ENCODE measurements at regions not wholly inside any gene's neighbourhood (a gene's known extent, or its start where the extent isn't known, plus 50 kb on each side); places are given as distances from the start of the nearest gene placed in this dataset.

DNA sequence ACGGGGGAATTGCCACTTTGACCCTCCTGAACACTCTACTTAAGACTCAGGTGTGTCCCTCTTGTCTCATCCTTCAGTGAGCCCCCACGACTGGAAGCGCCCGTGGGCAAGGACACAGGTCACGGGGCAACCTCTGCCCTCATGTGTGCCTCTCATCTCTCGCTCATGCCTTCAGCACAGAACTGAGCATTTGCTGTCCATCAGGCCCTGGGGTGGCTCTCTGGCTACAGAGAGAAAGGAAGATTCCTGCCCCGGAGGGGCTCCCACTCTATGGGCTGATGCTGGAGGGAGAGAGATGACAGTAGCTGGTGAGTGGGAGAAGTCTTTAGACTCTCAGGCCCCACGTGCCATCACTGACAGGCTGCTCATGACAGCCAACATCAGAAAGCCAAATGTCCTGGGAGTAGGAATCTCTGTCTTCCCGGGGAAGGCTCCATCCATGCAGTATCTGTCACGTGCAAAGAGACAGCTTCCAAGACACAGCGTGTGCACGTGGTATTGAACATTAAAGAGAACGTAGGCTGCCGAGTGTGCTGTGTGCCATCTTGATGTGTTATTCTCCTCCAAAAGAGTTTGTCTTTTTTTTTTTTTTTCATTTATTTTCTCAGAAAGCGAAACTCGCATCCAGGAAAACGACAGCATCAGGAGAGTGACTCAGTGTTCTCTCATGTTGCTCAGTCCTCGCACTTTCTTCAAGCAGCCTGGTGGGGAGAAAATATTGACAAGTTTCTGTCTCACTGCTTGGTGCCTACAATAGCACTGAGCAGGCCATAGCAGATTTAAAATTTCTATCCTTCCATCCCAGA is 190.5 kb downstream of the GAS1 start:
- DNase-seq = no peak

DNA sequence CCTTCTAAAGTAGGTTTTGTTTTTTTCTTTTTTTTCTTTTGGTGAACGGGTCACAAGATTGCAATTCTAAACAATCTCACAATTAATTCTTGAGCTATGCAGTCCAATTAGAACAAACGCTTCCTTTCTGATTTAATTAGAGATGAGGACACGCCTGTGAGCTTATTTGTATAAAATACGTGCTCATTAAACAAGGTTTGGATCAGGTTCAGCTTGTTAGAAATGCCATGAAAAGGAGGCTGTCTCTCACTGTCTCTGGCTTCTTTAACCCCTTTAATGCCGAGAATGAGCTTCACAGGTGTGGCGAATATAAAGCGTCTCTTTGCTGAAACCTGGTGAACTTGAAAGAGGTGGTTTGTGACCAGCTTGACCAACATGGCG is 191.8 kb downstream of the GAS1 start:
- no peak for DNase-seq

DNA sequence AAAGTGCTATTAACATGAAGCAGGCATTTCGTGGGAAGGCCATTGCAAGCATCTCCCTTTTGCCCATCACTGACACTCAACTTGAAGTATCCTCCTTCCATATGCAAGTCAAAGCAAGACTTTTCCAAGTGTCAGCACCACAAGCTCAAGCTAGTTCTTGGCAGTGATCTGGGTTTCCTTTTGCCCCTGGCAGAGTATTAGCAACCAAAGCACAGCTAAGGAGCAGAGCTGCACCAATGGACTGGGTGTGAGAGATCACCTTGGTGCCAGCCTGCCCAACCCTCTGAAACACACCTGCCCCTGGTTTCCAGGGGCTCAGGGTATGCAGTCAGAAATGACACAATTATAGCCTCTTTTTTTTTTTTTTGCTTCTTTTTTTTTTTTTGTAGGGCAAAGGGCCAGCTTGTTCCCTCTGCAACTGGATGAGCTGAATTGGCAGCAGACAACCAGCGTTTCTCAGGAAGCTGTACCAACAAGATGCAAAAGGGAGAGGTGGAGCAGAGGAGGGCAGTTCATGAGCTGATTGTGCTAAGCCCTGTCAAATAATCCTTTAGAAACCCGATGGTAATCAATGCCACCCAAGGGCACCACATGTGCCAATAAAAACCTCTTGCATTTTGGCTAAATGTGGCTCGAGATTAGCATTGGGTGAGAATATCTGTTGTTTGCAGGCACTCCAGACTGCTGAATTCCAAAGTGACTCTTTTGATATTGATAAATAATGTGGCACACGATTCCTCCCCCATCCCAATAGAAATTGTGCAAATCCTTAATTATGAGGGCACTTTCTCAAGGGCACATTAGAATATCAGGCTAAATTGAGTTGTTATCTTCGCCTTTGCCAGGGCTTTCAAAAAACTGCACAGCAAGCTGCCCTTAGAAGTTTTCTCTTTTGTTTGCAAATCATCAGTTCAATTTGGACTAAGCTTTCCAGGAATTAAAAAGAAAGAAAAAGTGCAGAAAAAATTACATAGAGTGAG is 192.4 kb downstream of the GAS1 start:
- DNase-seq = no peak

DNA sequence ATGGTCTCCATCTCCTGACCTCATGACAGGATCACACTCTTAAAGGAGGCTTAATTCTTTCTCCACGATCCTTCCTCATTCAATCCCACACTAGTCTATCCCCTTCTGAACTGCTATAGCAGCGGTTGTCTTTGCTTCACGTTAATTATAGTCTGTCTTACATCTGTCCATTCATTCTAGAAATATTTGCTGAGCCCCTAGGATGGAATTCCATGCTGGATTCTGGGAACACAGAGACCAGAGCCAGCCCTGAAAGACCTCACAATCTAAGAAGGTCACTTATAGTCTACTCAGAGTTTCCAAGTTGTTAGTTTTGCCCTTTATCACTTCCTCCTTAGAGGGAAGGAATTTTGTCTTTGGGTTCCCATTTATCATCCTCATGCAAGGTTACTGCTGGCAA is 193.5 kb downstream of the GAS1 start:
- DNase-seq = no peak

DNA sequence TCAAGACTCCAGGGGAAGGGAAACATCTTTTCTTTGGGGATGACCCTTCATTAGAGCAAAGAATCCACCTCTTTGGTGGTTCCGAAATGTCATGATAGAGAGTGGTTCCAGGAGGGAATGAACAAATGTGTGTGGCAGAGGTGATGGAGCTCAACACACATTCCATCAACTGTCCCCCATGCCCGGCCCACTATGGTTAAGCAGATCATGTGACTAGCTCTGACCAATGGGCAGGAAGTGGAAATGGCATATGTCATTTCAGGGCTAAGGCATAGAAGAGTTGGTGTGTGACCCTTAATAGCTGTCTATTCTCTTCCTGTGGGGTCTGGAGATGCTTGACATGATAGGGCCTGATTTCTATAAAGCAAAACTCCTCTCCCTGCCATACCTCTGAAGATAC is 194.6 kb downstream of the GAS1 start:
- no peak for DNase-seq

DNA sequence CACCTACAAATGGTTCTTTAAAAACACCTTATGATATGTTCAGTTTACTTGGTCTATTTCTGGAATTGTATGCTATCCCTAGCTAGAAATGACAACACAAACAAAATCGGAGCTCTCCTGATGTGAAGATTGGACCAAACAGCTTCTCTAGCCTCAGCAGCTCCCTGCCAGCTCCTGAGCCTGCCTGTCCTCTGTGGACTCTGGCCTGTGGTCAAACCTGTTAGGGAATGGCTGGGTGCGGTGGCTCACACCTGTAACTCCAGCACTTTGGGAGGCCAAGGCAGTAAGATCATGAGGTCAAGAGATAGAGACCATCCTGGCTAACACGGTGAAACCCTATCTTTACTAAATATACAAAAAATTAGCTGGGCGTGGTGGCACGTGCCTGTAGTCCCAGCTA is 195.3 kb downstream of the GAS1 start:
- DNase-seq = no peak

DNA sequence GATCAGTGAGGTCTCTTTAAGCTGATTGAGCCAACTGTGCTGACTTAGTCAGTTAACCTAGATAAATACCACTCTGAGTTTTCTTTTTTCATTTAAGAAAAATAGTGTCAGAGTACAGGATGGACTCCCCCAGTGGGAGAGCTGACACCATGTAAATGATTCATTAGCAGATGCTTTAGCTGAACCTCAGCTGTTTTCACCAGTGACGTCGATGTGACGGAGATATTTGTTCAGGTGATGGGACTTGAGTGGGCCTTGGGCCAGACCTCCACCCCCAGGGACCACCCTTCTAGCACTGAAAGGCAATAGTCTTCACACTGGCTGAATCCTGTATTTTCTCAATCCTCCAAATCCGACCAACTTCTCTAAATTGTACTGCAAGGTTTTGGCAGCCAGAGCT is 196.1 kb downstream of the GAS1 start:
- no peak for DNase-seq

DNA sequence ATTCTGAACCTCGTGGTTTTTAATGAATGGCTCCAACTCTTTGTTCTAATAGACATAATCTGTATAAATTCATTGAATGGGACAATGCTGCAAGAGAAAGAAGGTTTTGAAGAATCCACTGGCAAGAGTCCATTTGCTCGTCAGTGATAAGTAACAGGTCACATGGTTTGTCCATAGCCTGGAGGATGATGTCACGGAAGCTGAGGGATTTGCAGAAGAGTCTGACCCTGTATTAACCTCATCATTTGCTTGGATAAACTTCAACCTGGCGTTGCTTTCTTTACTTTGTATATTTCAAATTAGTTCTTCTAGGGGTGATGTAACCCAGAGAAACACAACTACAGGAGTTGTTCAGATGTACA is 197.4 kb downstream of the GAS1 start:
- DNase-seq = peak; percentile 31

DNA sequence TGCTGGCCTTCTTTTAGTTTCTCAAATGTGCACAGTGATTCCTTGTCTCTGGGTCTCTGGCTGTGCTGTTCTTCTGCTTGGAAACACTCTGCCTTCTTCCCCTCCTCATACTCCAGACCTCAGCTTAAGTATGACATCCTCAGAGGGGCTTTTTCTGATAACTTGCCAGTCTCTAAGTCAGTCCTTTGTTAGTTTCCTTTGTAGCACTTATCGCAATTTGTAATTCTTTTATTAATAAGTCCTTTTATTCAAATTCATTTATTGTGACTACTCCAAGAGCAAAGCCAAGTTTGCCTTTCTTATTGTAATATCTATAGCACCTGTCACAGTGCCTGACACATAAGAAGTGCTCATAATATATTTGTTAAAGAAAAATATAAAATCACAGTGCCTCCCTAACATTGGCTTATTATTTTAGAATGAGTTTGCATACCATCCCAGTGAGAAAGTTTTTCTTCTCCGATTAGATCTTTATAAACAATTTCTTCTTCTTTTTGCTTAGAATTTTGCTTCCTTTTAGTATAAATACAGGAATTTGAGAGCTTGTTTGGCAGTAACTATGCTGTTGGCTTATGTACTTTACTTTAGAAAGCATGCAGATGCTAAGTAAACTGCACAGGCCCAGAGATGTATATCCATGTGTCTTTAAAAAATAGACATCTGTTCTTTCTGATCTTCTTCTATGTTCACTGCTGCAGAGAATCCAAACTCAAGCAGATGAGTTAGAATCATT is 198.0 kb downstream of the GAS1 start:
- DNase-seq = no peak

DNA sequence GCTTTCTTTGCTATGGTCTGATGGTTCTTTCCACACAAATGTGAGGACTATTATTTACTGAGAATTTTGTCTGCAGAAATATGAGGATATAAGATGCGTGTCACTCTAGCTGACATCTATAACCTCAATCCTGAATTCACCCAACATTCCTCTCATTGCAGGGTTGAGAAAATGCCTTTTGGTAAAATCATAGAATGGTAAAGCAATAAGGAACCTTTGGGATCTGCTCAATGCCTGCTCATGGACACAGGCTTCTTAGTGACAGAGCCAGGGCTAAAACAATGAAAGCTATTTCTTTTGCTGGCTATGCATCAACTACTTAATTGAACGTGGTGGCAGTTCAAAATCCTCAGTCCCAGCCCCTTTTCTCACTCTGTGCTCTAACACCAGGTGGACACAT is 199.6 kb downstream of the GAS1 start:
- DNase-seq = no peak

DNA sequence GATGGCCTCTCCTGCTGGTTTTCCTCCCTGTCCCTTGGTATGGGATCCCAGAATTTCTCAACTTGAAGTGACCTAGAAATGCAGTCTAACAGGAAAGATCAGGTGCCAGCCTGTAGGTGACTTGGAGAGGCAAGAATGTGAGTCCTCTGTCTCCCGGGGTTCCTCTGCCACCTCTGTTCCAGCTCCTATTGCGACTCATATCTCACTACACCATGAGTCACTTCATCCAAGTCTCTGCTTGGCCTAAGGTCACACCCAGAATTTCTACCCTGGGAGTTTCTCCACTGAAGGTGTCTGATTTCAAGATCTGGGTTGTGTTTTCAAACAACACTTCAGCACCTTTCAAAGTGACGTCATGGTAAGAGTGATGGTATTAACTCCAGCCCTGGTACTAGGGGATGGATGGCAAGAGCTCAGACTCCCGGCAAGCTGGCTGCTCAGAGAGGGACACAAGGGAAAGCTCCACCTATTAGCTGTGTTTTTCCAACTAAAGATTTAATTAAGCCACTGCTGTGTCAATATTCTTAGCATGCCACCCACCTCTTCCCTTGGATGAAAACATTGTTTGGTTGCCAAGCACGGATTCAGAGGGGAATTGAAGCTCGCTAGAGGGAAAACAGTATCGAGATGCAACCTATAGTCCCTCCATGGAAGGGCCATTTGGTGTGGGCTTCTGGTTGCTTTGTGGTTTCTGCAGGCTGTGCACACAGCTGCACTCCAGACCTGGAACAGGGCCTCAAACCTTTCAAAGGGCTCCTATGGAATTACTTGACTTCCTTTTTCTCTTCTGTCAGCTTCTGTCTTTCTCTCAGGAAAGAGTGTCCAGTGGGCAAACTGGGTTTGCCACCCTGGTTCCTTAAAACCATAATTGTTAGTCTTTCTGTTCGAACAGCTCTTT is 205.7 kb downstream of the GAS1 start:
- peak; percentile 36 for DNase-seq

DNA sequence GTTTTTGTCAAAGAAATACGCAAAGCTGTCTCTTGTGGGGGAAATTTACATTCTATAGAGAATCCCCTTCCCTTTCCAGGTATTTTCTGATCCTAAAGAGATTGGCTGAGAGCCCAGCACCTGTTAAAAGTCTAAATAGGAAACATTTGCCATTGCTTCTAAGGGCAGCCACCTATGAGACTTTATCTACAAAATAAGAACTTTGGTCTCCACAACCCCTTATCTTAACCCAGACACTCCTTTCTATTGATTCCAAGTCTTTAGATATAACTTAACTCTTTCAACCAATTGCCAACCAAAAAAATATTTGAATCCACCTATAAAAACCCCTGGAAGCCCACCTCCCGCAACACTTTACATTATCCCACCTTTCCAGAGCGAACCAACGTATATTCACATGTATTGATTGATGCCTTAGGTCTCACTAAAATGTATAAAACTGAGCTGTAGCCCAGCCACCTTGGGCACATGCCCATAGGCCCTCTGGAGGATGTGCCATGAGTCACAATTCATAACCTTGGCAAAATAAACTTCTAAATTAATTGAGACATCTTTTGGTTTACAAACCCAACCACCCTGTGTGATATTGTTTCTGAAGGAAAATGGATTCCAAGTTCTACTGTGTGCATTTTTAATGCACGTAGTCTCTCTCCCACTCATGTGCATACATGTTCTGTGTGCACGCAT is 211.4 kb downstream of the GAS1 start:
- no peak for DNase-seq

DNA sequence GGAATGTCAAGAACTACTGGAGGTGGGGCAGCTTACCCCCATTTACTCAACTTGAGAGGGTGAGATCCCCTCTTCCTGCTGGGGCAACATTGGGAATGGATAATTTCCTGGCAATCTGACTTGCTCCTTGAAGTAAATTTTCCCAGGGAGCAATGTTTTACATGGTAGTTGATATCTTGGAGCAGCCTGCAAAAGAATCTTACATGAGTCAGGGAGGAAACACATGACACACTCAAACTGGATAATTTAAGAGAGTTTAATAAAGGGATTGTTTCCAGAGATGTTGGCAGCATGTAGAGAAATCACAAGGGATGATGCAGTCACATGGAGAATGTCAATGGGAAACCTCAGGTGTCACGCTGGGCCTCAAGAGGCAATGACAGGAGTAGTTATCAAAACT is 212.5 kb downstream of the GAS1 start:
- DNase-seq = no peak

DNA sequence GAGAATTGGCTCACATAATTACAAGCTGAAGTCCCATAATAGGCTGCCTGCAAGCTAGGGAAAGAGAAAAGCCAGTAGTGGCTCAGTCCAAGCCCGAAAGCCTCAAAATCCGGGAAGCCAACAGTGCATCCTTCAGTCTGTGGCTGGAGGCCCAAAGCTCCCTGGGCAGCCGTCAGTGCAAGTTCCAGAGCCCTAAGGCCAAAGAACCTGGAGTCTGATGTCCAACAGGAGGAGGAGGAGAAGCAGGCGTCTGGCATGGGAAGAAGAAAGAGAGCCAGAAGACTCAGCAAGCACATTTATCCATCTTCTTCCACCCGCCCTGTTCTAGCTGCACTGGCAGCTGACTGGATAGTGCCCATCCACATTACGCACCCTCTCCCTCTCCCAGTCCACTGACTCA is 213.4 kb downstream of the GAS1 start:
- DNase-seq = no peak

DNA sequence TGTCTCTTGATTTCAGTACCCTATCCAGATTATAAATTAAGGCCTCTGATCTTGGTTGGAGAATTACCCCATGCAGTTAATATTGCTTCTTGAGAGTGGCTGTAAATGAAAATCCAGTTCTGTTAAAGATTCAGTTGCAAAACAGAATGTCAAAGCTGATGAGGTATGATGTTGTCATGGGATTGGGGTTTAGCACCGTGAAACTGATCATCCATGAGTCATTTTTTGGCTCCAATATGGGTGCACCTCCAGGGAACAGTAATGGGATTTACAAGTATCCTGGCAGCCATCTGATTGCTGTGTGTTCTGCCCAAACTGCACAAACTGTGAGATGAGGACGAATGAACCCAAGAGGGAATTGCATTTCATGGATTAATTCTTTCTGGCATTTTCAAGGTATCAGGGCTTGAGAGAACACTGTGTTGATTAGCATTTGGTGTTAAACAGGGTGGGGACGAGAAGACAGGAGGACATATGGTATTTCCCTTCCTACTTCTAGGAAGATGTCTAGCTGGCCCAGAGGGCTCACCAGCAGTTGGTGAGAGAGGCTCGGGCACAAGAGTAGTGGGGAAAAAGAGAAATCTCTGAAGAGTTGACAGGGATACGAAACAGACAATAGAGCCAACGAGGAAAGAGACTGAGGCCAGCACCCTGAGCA is 214.7 kb downstream of the GAS1 start:
- DNase-seq = peak; percentile 43

DNA sequence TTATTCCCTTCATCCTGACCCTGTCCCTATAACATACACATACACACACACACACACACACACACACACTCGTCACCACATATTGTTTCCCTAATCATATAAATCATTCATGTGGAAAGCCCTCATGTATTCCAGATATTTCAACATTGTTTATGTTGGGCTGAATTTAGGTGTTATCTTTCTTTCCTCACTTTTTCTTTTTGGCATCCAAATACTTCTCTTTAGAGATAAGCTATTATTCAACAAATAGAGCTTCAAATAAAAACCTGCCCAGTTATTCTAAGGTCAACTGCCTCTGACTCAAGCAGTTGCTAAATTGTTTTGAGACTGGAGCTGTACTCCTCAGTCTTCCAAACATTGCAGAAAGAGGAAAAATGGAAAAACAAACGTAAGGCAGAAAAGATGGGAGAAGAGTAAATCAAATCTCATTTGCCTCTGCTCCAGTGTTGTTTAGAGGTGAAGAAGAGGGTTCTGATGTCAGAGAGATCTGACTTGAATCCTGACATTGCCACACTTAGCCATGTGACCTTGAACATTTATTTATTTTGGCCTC is 215.7 kb downstream of the GAS1 start:
- DNase-seq = no peak

DNA sequence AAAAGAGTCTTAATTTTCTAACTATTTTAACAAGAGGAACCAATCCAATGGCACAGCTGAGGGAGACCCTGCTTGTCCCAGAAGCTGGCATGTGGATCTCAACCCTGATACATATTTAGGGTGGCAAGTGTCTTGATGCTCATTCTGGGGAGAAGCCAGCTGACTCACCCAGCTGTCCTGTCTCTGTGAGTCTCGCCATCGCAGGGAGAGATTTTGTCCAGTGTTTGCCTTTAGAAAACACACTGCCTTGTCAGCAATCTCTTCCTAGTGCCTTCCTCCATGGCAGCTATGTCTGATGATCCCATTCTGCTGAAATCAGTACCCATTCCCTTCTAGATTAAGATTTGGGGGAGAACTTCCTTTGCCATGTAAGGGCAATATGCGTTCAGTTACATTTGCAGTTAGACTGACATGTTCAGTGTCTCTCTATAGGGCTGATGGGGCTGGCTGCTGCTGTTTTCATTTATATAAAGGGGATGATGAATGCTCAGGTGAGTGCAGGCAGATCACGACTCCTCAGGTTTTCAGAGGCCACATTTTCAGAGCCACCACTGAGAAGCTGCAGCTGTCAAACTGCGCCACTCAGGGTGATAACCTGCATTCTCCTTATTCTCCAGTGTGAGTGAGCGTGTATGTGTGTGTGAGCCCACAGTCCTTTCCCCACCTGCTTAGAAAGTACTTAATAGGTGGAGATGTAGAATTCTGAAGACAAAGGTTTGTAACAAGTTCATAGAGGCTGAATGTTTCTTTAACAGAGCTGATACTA is 217.0 kb downstream of the GAS1 start:
- no peak for DNase-seq

DNA sequence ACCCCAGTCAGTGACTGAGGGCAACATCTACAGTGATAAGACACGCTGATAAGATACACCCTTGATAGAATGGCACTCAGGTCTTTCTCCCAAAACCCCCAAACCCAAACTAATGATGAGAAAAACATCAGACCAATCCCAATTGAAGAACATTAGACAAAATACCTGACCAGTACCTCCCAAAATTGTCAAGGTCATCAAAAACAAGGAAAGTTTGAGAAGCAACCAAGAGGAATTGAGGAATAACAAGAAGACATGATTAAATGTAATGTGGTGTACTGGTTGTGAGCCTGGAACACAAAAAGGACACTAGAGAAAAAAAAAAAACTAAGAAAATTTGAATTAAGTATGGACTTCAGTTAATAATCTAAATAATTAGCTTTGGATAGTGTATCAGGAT is 222.8 kb downstream of the GAS1 start:
- DNase-seq = no peak

DNA sequence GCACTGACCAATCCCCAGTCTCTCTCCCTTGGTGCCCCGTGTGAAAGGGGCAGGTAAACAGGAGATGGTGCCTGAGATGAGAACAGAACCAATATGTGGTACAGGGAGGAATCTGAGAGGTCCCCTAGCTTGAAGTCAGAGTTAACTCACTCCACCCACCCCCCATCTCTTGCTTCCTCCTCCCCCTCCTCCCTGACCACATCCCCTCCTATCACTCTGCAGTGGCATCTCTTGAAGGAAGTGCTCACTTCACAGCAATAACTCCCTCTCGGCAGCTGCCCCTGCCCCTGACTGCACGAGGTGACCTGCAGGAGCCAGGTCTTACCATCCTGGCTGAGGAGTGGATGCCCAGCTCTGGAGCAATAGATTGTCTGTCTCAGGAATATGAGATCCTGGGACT is 224.0 kb downstream of the GAS1 start:
- no peak for DNase-seq

DNA sequence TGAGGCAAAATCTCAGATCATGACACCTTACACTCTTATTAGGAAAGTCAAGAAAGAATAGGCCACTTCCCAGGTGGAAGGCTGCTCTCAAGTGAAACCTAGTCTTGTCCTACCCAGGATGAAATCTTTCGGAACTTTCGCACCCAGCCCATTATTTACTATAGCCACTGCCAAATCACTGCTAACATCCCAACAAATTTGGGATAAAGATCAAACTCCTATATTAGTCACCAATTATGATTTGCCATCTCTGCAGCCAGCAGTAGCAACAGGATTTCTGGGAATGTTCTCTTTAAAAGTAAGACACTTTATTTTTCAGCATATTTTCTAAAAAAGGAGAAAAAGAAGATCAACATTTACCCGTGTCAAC is 224.6 kb downstream of the GAS1 start:
- no peak for DNase-seq

Measured in amniotic stem cell (primary cell).